GM12892 (cell line): ENCODE measurements at regions not wholly inside any gene's neighbourhood (a gene's known extent, or its start where the extent isn't known, plus 50 kb on each side); places are given as distances from the start of the nearest gene placed in this dataset.

Experiments
- POLR2A ChIP-seq: IDR thresholded peaks from 2 replicates; pipeline ENCODE4 v1.6.1; 2011; ENCODE audit warnings: low read depth, low read length, control low read depth
- POLR2AphosphoS5 ChIP-seq: IDR thresholded peaks from 2 replicates; pipeline ENCODE4 v1.6.1; 2011; ENCODE audit warnings: low read depth, low read length, control low read depth
- TAF1 ChIP-seq: IDR thresholded peaks from 2 replicates; pipeline ENCODE4 v1.6.1; 2011; ENCODE audit warnings: low read depth, mild to moderate bottlenecking, control low read depth, low read length, borderline replicate concordance

GRCh38 chr4:10316851-10317250 is 140.4 kb downstream of the ZNF518B start:
- TF ChIP-seq POLR2A, result no peak
- TF ChIP-seq POLR2AphosphoS5, result no peak
- TF ChIP-seq TAF1, result no peak
